Osteoblast (primary cell): ENCODE measurements at regions not wholly inside any gene's neighbourhood (a gene's known extent, or its start where the extent isn't known, plus 50 kb on each side); places are given as distances from the start of the nearest gene placed in this dataset.

Source experiments
- DNase-seq: peaks from one replicate; pipeline ENCODE4 v3.0.0; 2011; ENCODE audit warnings: low spot score, mixed read lengths; ENCODE audit not compliant: insufficient read length; ENCODE audit errors: missing footprints
- H2AFZ ChIP-seq: 2 replicates; pipeline ENCODE4 v1.6.0; 2011; ENCODE audit warnings: mild to moderate bottlenecking, low read length
- H3K27ac ChIP-seq: 2 replicates; pipeline ENCODE4 v1.5.1; 2011; ENCODE audit warnings: mild to moderate bottlenecking, low read depth, low read length, moderate library complexity
- H3K27me3 ChIP-seq: 2 replicates; pipeline ENCODE4 v1.6.0; 2012; ENCODE audit warnings: mild to moderate bottlenecking, control low read depth, inconsistent platforms, low read length, moderate library complexity; ENCODE audit not compliant: insufficient read depth
- H3K36me3 ChIP-seq: 2 replicates; pipeline ENCODE4 v1.5.1; 2011; ENCODE audit warnings: mild to moderate bottlenecking, low read length, control low read depth, moderate library complexity; ENCODE audit not compliant: insufficient read depth
- H3K4me1 ChIP-seq: 2 replicates; pipeline ENCODE4 v1.5.1; 2011; ENCODE audit warnings: mild to moderate bottlenecking, low read length, control low read depth, moderate library complexity; ENCODE audit not compliant: insufficient read depth
- H3K4me2 ChIP-seq: 2 replicates; pipeline ENCODE4 v1.6.0; 2011; ENCODE audit warnings: mild to moderate bottlenecking, low read length; ENCODE audit not compliant: insufficient read depth
- H3K4me3 ChIP-seq: fragments of 200-600 bp; sonication (generic); 3 replicates; pipeline ENCODE4 v1.5.1; 2012; ENCODE audit warnings: mild to moderate bottlenecking, low read length, inconsistent platforms; ENCODE audit not compliant: insufficient read depth
- H3K79me2 ChIP-seq: 2 replicates; pipeline ENCODE4 v1.6.0; 2012; ENCODE audit warnings: mild to moderate bottlenecking, low read length, control low read depth, inconsistent platforms; ENCODE audit not compliant: insufficient read depth
- H3K9me3 ChIP-seq: 2 replicates; pipeline ENCODE4 v1.5.1; 2011; ENCODE audit warnings: low read depth, low read length, control low read depth
- H4K20me1 ChIP-seq: 2 replicates; pipeline ENCODE4 v1.6.0; 2012; ENCODE audit warnings: mild to moderate bottlenecking, low read length, control low read depth; ENCODE audit not compliant: insufficient read depth
- CTCF ChIP-seq: IDR thresholded peaks from 2 replicates; pipeline ENCODE4 v1.5.1; 2011; ENCODE audit warnings: mild to moderate bottlenecking, low read depth, low read length, moderate library complexity; ENCODE audit errors: extremely low read depth

GRCh38 chr2:239657992-239658391, 257.2 kb upstream of the HDAC4 start:
- DNase-seq = no peak
- Histone ChIP-seq H3K4me1 (no peaks in the 10 kb centered on the region), H4K20me1 (no peaks in the 10 kb centered on the region), H3K79me2 (no peaks in the 10 kb centered on the region), H3K4me2 (no peak overlapping the region), H3K27ac (no peak overlapping the region), H3K27me3 (no peaks in the 10 kb centered on the region), H3K36me3 (no peaks in the 10 kb centered on the region), H2AFZ (no peak overlapping the region), H3K4me3 (no peak overlapping the region), H3K9me3 (no peaks in the 10 kb centered on the region)
- TF ChIP-seq CTCF = no peak

- no peaks in the 10 kb centered on the region for H4K20me1 ChIP-seq
- TF ChIP-seq CTCF = no peak
- no peaks in the 10 kb centered on the region for H3K4me1 ChIP-seq
Observed at GRCh38 chr2:239657236-239657635, 256.4 kb upstream of the HDAC4 start.

GRCh38 chr2:239654266-239654665, 253.4 kb upstream of the HDAC4 start:
- Histone ChIP-seq H3K27ac (no peak overlapping the region), H3K79me2 (no peaks in the 10 kb centered on the region), H3K36me3 (no peaks in the 10 kb centered on the region), H3K27me3 (no peaks in the 10 kb centered on the region), H2AFZ (no peak overlapping the region), H3K4me3 (no peak overlapping the region), H3K4me1 (no peaks in the 10 kb centered on the region), H4K20me1 (no peaks in the 10 kb centered on the region), H3K4me2 (no peak overlapping the region), H3K9me3 (no peaks in the 10 kb centered on the region)
- DNase-seq = no peak
- no peak for TF ChIP-seq CTCF

More at GRCh38 chr2:239657236-239657635, 256.4 kb upstream of the HDAC4 start:
- H2AFZ ChIP-seq = no peak overlapping the region
- H3K9me3 ChIP-seq = no peaks in the 10 kb centered on the region
- no peak overlapping the region for H3K4me3 ChIP-seq
- no peaks in the 10 kb centered on the region for H3K27me3 ChIP-seq
- no peak overlapping the region for H3K4me2 ChIP-seq
- H3K79me2 ChIP-seq = no peaks in the 10 kb centered on the region
- H3K27ac ChIP-seq = no peak overlapping the region
- peak; percentile 54 for DNase-seq
- no peaks in the 10 kb centered on the region for H3K36me3 ChIP-seq

- no peak overlapping the region for H2AFZ ChIP-seq
- no peak overlapping the region for H3K4me3 ChIP-seq
- no peak for TF ChIP-seq CTCF
- H3K4me1 ChIP-seq = no peaks in the 10 kb centered on the region
- no peaks in the 10 kb centered on the region for H3K27me3 ChIP-seq
- no peaks in the 10 kb centered on the region for H3K79me2 ChIP-seq
- H4K20me1 ChIP-seq = no peaks in the 10 kb centered on the region
- DNase-seq = no peak
- no peaks in the 10 kb centered on the region for H3K9me3 ChIP-seq
- no peak overlapping the region for H3K27ac ChIP-seq
- no peak overlapping the region for H3K4me2 ChIP-seq
- H3K36me3 ChIP-seq = no peaks in the 10 kb centered on the region
Observed at GRCh38 chr2:239651859-239652258, 251.0 kb upstream of the HDAC4 start.
